ENCODE measurements at regions not wholly inside any gene's neighbourhood (a gene's known extent, or its start where the extent isn't known, plus 50 kb on each side); places are given as distances from the start of the nearest gene placed in this dataset.

DNA sequence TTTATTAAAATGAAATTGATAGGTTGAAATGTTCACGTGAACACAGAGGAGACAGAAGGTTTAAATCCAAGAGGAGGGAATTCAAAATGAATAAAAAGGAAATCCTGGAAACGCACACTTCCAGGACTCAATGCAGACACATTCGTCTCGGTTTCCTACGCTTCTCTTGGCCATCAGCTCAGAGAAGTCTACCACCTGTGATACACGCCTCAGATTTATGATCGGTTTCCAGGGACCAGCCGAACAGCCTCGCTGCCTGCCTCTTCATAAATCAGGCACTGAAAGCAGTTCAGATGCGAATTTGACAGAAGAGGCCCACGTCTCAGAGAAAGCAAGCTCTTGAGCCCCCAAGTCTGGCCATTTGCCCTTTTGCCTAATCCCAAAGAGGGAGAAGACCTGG is 125.5 kb upstream of the IRX3 start:
- Histone ChIP-seq H3K9me3 (ENCODE audit: control insufficient read depth in 2 of 2, low read length in 2 of 2) (no peaks in the 10 kb centered on the region), H3K36me3 (ENCODE audit: control insufficient read depth, insufficient read depth, low read length) (no peaks in the 10 kb centered on the region), H3K4me1 (ENCODE audit: control insufficient read depth, insufficient read depth, low read length, poor library complexity, severe bottlenecking) (no peaks in the 10 kb centered on the region), H3K27ac (ENCODE audit: insufficient read depth, low read length, poor library complexity, severe bottlenecking) (no peak overlapping the region), H3K27me3 (ENCODE audit: control insufficient read depth, insufficient read depth, low read length) (no peaks in the 10 kb centered on the region), H3K4me3 (ENCODE audit: low read depth, low read length) (no peak overlapping the region)
- no peaks in the 10 kb centered on the region for H3K36me3 Mint-ChIP-seq
- no peak overlapping the region for H3K4me3 Mint-ChIP-seq
- DNase-seq: no peak
- no peaks in the 10 kb centered on the region for H3K4me1 Mint-ChIP-seq
- H3K27me3 Mint-ChIP-seq: no peaks in the 10 kb centered on the region
- no peak overlapping the region for H3K27ac Mint-ChIP-seq
- H3K9me3 Mint-ChIP-seq: peaks cover 0 to 2% (median 0%) of the 10 kb centered on the region in 7 donors
- no peak for ATAC-seq (ENCODE audit: low read depth in 2 of 2)

DNA sequence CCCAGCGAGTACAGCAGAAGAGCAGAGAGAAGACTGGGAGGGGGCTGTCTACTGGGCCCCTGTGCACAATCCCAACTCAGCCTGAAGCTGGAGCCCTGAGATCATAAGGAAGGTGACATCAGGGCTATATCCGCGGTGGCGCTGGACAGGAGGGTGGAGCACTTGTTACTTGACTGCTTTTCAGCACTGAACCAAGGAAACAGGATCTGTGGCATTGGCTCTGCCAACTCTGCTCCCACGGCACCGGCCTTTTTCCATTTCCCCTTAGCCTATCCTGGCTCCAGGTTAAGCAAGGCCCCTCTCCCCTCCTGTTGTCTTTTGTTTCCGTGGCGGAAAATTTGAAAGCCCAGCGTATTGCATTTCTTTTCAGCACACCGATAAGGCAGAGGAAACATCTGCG is 125.0 kb upstream of the IRX3 start:
- H3K27me3 Mint-ChIP-seq: no peaks in the 10 kb centered on the region
- DNase-seq: no peak
- no peak overlapping the region for H3K27ac Mint-ChIP-seq

DNA sequence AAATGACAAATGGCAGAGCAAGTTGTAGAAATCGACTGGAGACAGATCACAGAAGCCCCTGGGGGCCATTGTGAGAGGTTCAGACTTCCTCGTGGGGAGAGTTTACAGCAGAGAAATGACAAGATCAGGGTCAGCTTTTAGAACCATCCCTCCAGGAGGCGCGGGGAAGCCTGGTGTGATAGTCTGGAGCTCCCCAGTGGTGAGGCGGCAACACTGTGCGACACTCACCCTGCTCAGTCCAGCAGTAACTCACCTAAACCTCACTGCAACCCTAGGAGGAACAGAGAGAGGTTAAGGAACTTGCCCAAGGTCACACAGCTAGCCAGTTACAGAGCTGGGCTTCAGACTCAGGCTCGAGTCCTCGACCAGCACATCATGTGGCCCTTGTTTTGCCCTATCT is 123.4 kb upstream of the IRX3 start:
- no peaks in the 10 kb centered on the region for H3K27me3 Mint-ChIP-seq
- no peak overlapping the region for H3K27ac Mint-ChIP-seq
- no peak overlapping the region for H3K4me3 ChIP-seq (ENCODE audit: low read depth, low read length)
- H3K4me1 ChIP-seq (ENCODE audit: control insufficient read depth, insufficient read depth, low read length, poor library complexity, severe bottlenecking): no peaks in the 10 kb centered on the region
- ATAC-seq (ENCODE audit: low read depth in 2 of 2) (no peak), DNase-seq (no peak)
- H3K36me3 Mint-ChIP-seq: no peaks in the 10 kb centered on the region
- no peaks in the 10 kb centered on the region for H3K4me1 Mint-ChIP-seq
- H3K9me3 ChIP-seq (ENCODE audit: control insufficient read depth in 2 of 2, low read length in 2 of 2): no peaks in the 10 kb centered on the region
- H3K4me3 Mint-ChIP-seq: no peak overlapping the region
- no peaks in the 10 kb centered on the region for H3K36me3 ChIP-seq (ENCODE audit: control insufficient read depth, insufficient read depth, low read length)
- no peak overlapping the region for H3K27ac ChIP-seq (ENCODE audit: insufficient read depth, low read length, poor library complexity, severe bottlenecking)
- H3K9me3 Mint-ChIP-seq: peaks cover 0 to 5% (median 0%) of the 10 kb centered on the region in 7 donors
- H3K27me3 ChIP-seq (ENCODE audit: control insufficient read depth, insufficient read depth, low read length): no peaks in the 10 kb centered on the region

More for the DNA sequence above, 125.0 kb upstream of the IRX3 start:
- H3K27ac ChIP-seq (ENCODE audit: insufficient read depth, low read length, poor library complexity, severe bottlenecking): no peak overlapping the region
- no peaks in the 10 kb centered on the region for H3K4me1 ChIP-seq (ENCODE audit: control insufficient read depth, insufficient read depth, low read length, poor library complexity, severe bottlenecking)
- Mint-ChIP-seq H3K4me1 (no peaks in the 10 kb centered on the region), H3K4me3 (no peak overlapping the region), H3K9me3 (peaks cover 0 to 3% (median 0%) of the 10 kb centered on the region in 7 donors), H3K36me3 (no peaks in the 10 kb centered on the region)
- no peak overlapping the region for H3K4me3 ChIP-seq (ENCODE audit: low read depth, low read length)
- ATAC-seq (ENCODE audit: low read depth in 2 of 2): no peak
- H3K9me3 ChIP-seq (ENCODE audit: control insufficient read depth in 2 of 2, low read length in 2 of 2): no peaks in the 10 kb centered on the region
- no peaks in the 10 kb centered on the region for H3K27me3 ChIP-seq (ENCODE audit: control insufficient read depth, insufficient read depth, low read length)
- H3K36me3 ChIP-seq (ENCODE audit: control insufficient read depth, insufficient read depth, low read length): no peaks in the 10 kb centered on the region

DNA sequence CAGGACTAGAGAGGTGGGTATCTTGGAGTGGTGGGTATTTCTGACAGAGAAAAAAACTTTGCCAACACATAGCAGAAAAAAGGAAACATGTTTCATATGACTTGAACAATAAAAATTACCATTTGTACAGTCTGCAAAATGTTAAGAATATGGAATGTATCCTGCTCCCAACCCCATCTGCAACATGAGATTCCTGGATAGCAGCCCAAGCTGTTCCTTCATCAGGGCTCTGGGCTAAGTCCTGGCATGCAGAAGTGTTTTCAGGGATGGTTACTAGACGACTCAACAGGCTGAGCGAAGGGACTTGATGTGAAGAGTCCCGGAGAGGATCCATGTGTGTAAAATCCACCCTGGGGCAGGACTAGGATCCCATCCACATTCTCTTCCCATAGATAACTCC is 121.0 kb upstream of the IRX3 start:
- peaks cover 0 to 5% (median 0%) of the 10 kb centered on the region in 7 donors for H3K9me3 Mint-ChIP-seq
- Histone ChIP-seq H3K27me3 (ENCODE audit: control insufficient read depth, insufficient read depth, low read length) (no peaks in the 10 kb centered on the region), H3K36me3 (ENCODE audit: control insufficient read depth, insufficient read depth, low read length) (no peaks in the 10 kb centered on the region), H3K4me3 (ENCODE audit: low read depth, low read length) (no peak overlapping the region), H3K4me1 (ENCODE audit: control insufficient read depth, insufficient read depth, low read length, poor library complexity, severe bottlenecking) (no peaks in the 10 kb centered on the region), H3K27ac (ENCODE audit: insufficient read depth, low read length, poor library complexity, severe bottlenecking) (no peak overlapping the region), H3K9me3 (ENCODE audit: control insufficient read depth in 2 of 2, low read length in 2 of 2) (no peaks in the 10 kb centered on the region)
- no peak overlapping the region for H3K27ac Mint-ChIP-seq
- H3K36me3 Mint-ChIP-seq: no peaks in the 10 kb centered on the region
- no peak for ATAC-seq (ENCODE audit: low read depth in 2 of 2)
- no peak for DNase-seq
- H3K4me1 Mint-ChIP-seq: no peaks in the 10 kb centered on the region
- no peaks in the 10 kb centered on the region for H3K27me3 Mint-ChIP-seq
- H3K4me3 Mint-ChIP-seq: no peak overlapping the region

DNA sequence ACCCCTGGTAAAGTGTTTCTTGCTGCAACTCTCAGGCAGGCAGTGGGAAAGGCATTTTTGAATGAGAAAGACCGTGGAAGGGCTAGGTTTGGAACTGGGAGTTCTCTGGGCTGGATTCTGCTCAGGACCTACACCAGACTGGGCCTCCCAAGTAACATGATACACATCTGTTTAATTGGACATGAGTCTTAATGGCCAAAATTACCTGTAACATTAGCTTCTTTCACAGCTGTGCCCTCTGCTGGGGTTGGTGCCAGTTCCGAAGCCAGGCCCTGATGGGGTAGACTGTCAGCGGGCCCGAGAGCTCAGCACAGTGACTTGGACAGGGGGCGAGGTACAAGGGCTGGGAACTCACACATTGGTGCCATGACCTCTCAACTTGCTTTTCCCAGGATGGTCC is 118.9 kb upstream of the IRX3 start:
- ATAC-seq (ENCODE audit: low read depth in 2 of 2) (no peak), DNase-seq (no peak)
- no peak overlapping the region for H3K4me3 Mint-ChIP-seq
- H3K27me3 Mint-ChIP-seq: no peaks in the 10 kb centered on the region
- Histone ChIP-seq H3K4me3 (ENCODE audit: low read depth, low read length) (no peak overlapping the region), H3K27me3 (ENCODE audit: control insufficient read depth, insufficient read depth, low read length) (no peaks in the 10 kb centered on the region), H3K4me1 (ENCODE audit: control insufficient read depth, insufficient read depth, low read length, poor library complexity, severe bottlenecking) (no peaks in the 10 kb centered on the region), H3K36me3 (ENCODE audit: control insufficient read depth, insufficient read depth, low read length) (no peaks in the 10 kb centered on the region), H3K9me3 (ENCODE audit: control insufficient read depth in 2 of 2, low read length in 2 of 2) (no peaks in the 10 kb centered on the region), H3K27ac (ENCODE audit: insufficient read depth, low read length, poor library complexity, severe bottlenecking) (no peak overlapping the region)
- no peaks in the 10 kb centered on the region for H3K36me3 Mint-ChIP-seq
- H3K4me1 Mint-ChIP-seq: no peaks in the 10 kb centered on the region
- H3K27ac Mint-ChIP-seq: no peak overlapping the region
- H3K9me3 Mint-ChIP-seq: peaks cover 0 to 6% (median 0%) of the 10 kb centered on the region in 7 donors

DNA sequence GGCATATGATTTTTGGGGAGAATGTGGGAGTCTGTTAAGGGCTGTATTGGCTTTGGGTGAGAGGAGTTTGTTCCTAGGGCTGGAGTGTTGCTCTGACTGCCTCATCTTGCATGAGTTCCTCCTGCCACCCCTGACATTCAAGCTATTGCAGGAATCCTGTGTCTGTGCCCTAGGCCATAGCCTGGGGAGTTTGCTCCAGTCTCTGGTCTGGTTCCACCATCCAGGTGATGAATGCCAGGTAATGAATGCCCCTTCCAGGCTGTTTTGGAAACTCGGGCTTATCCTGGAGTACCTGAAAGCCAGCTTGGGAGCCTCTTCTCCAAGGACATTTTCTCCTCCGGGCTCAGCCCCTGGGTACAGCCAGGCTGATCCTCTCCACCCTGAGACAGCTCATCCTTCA is 117.0 kb upstream of the IRX3 start:
- Histone ChIP-seq H3K4me1 (ENCODE audit: control insufficient read depth, insufficient read depth, low read length, poor library complexity, severe bottlenecking) (no peaks in the 10 kb centered on the region), H3K9me3 (ENCODE audit: control insufficient read depth in 2 of 2, low read length in 2 of 2) (no peaks in the 10 kb centered on the region), H3K4me3 (ENCODE audit: low read depth, low read length) (no peak overlapping the region), H3K36me3 (ENCODE audit: control insufficient read depth, insufficient read depth, low read length) (no peaks in the 10 kb centered on the region), H3K27me3 (ENCODE audit: control insufficient read depth, insufficient read depth, low read length) (no peaks in the 10 kb centered on the region), H3K27ac (ENCODE audit: insufficient read depth, low read length, poor library complexity, severe bottlenecking) (no peak overlapping the region)
- Mint-ChIP-seq H3K27ac (no peak overlapping the region), H3K9me3 (peaks cover 0 to 6% (median 0%) of the 10 kb centered on the region in 7 donors), H3K27me3 (no peaks in the 10 kb centered on the region), H3K36me3 (no peaks in the 10 kb centered on the region), H3K4me3 (no peak overlapping the region), H3K4me1 (no peaks in the 10 kb centered on the region)
- no peak for ATAC-seq (ENCODE audit: low read depth in 2 of 2)
- DNase-seq: no peak

DNA sequence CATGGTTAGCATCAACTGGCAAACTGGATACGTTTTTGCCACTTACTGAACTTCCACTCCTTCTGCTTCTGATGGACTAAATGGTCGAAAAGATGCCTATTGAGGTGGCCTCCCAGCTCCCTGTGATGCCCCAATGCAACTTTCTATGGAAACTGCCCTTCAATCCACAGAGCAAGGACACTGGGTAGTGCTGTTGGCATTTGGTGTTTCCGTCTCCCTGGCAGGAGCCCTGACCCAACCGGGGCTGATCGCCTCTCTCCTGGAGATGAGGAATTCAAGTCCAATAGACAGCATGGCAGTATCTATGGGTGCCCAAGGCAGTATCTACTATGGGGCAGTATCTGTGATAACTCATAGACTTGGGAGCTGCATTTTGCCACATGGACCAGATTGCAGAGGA is 116.3 kb upstream of the IRX3 start:
- H3K27ac Mint-ChIP-seq: no peak overlapping the region
- no peak overlapping the region for H3K4me3 Mint-ChIP-seq
- ATAC-seq (ENCODE audit: low read depth in 2 of 2) (no peak), DNase-seq (no peak)
- no peaks in the 10 kb centered on the region for H3K36me3 Mint-ChIP-seq
- H3K9me3 ChIP-seq (ENCODE audit: control insufficient read depth in 2 of 2, low read length in 2 of 2): no peaks in the 10 kb centered on the region
- H3K4me3 ChIP-seq (ENCODE audit: low read depth, low read length): no peak overlapping the region
- no peak overlapping the region for H3K27ac ChIP-seq (ENCODE audit: insufficient read depth, low read length, poor library complexity, severe bottlenecking)
- no peaks in the 10 kb centered on the region for H3K4me1 ChIP-seq (ENCODE audit: control insufficient read depth, insufficient read depth, low read length, poor library complexity, severe bottlenecking)
- no peaks in the 10 kb centered on the region for H3K36me3 ChIP-seq (ENCODE audit: control insufficient read depth, insufficient read depth, low read length)
- no peaks in the 10 kb centered on the region for H3K4me1 Mint-ChIP-seq
- peaks cover 0 to 6% (median 0%) of the 10 kb centered on the region in 7 donors for H3K9me3 Mint-ChIP-seq
- H3K27me3 ChIP-seq (ENCODE audit: control insufficient read depth, insufficient read depth, low read length): no peaks in the 10 kb centered on the region
- no peaks in the 10 kb centered on the region for H3K27me3 Mint-ChIP-seq

DNA sequence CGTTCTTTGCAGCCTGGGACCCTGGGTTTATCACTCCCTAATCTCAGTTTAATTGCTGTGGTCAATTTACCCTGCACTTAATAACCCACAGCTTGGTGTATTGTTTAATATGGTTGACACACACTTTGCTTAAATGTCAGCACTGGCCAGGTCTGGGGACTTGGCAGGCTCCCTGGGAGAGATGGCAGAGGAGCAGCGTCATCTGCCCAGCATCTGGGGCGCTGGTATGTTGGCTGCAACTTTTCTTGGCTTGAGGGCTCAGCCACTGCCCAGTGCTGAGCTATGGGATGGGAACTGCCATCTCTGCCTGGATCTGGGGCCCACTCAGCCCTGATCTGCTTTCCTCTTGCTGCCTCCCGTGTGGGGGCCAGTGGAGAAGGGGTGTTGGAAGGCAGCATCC is 115.7 kb upstream of the IRX3 start:
- DNase-seq (no peak), ATAC-seq (ENCODE audit: low read depth in 2 of 2) (no peak)
- H3K27me3 ChIP-seq (ENCODE audit: control insufficient read depth, insufficient read depth, low read length): no peaks in the 10 kb centered on the region
- no peaks in the 10 kb centered on the region for H3K27me3 Mint-ChIP-seq
- H3K4me3 Mint-ChIP-seq: no peak overlapping the region
- H3K4me1 Mint-ChIP-seq: no peaks in the 10 kb centered on the region
- H3K27ac ChIP-seq (ENCODE audit: insufficient read depth, low read length, poor library complexity, severe bottlenecking): no peak overlapping the region
- peaks cover 0 to 6% (median 0%) of the 10 kb centered on the region in 7 donors for H3K9me3 Mint-ChIP-seq
- H3K27ac Mint-ChIP-seq: no peak overlapping the region
- H3K36me3 Mint-ChIP-seq: no peaks in the 10 kb centered on the region
- H3K4me3 ChIP-seq (ENCODE audit: low read depth, low read length): no peak overlapping the region
- no peaks in the 10 kb centered on the region for H3K9me3 ChIP-seq (ENCODE audit: control insufficient read depth in 2 of 2, low read length in 2 of 2)
- H3K4me1 ChIP-seq (ENCODE audit: control insufficient read depth, insufficient read depth, low read length, poor library complexity, severe bottlenecking): no peaks in the 10 kb centered on the region
- H3K36me3 ChIP-seq (ENCODE audit: control insufficient read depth, insufficient read depth, low read length): no peaks in the 10 kb centered on the region

Data from CD4-positive, CD25-positive, alpha-beta regulatory T cell (primary cell).